A673 (cell line): ENCODE measurements at regions not wholly inside any gene's neighbourhood (a gene's known extent, or its start where the extent isn't known, plus 50 kb on each side); places are given as distances from the start of the nearest gene placed in this dataset.
"Not testable (repeated sequence)": the region's sequence is repeated elsewhere in the genome, so short reads cannot be mapped to it uniquely, and the experiment has no call there.

ENCODE experiments used
- BruUV-seq: library from RNA; stranded (reverse); fragments of 400-500 nt; replicated peaks from 2 replicates; lab custom pipeline; 2021; lab: Mats Ljungman, UMichigan
- CTCF ChIA-PET: fragments of 300-600 bp; sonication (Branson Sonifier 250); formaldehyde crosslinking; loops from one replicate; lab custom pipeline; 2022; ENCODE audit warnings: antibody characterized with exemption; lab: Charles Lee
- POLR2A ChIA-PET: fragments of 300-600 bp; sonication (Branson Sonifier 250); formaldehyde crosslinking; loops from one replicate; lab custom pipeline; 2022; ENCODE audit warnings: antibody characterized with exemption; ENCODE audit not compliant: low non-redundant PET; lab: Charles Lee
- DNase-seq: peaks from one replicate; pipeline ENCODE4 v3.0.0-alpha.2; 2015; ENCODE audit warnings: low spot score
- H3K27ac ChIP-seq: fragments of 200-600 bp; sonication (generic); 2 replicates; pipeline ENCODE4 v1.5.1; 2016; ENCODE audit warnings: mixed run types, low read depth, mild to moderate bottlenecking, mixed read lengths, antibody characterized with exemption, low read length; ENCODE audit not compliant: poor library complexity, severe bottlenecking
- H3K27me3 ChIP-seq: fragments of 200-600 bp; sonication (generic); replicated peaks from 2 replicates; pipeline ENCODE4 v1.6.1; 2017; ENCODE audit warnings: mixed run types, low read depth, mild to moderate bottlenecking, mixed read lengths, antibody characterized with exemption, low read length; ENCODE audit not compliant: insufficient read depth, poor library complexity
- H3K36me3 ChIP-seq: fragments of 200-600 bp; sonication (generic); 2 replicates; pipeline ENCODE4 v1.6.1; 2016; ENCODE audit warnings: mixed run types, mild to moderate bottlenecking, mixed read lengths, antibody characterized with exemption, low read length; ENCODE audit not compliant: insufficient read depth, poor library complexity, severe bottlenecking
- H3K4me1 ChIP-seq: fragments of 200-600 bp; sonication (generic); 2 replicates; pipeline ENCODE4 v1.6.1; 2017; ENCODE audit warnings: mixed run types, mild to moderate bottlenecking, mixed read lengths, antibody characterized with exemption, low read length; ENCODE audit not compliant: insufficient read depth, poor library complexity, severe bottlenecking
- H3K4me3 ChIP-seq: fragments of 200-600 bp; sonication (generic); 2 replicates; pipeline ENCODE4 v1.5.1; 2016; ENCODE audit warnings: low read depth, mixed run types, mild to moderate bottlenecking, mixed read lengths, low read length; ENCODE audit not compliant: poor library complexity, severe bottlenecking
- H3K9me3 ChIP-seq: fragments of 200-600 bp; sonication (generic); 2 replicates; pipeline ENCODE4 v1.6.1; 2016; ENCODE audit warnings: mixed run types, low read depth, mild to moderate bottlenecking, mixed read lengths, antibody characterized with exemption, low read length; ENCODE audit not compliant: poor library complexity, severe bottlenecking
- EZH2 ChIP-seq: fragments of 200-600 bp; sonication (generic); IDR thresholded peaks from 2 replicates; pipeline ENCODE4 v1.6.1; 2017; ENCODE audit warnings: borderline replicate concordance, low read depth, mild to moderate bottlenecking, mixed read lengths, antibody characterized with exemption, low read length; ENCODE audit not compliant: poor library complexity, severe bottlenecking
- intact Hi-C: fragments of 100-400 bp; cut with micrococcal nuclease; formaldehyde crosslinking; loops from one replicate; pipeline ENCODE4 v1.10.0; 2022; ENCODE audit not compliant: unreplicated experiment
- TF ChIP-seq, protein P1 (sequence below): fragments of 300-800, 200-600 bp; sonication (generic); conservative IDR thresholded peaks from 2 replicates; pipeline ENCODE4 v1.5.1; 2017; ENCODE audit warnings: low read depth, mild to moderate bottlenecking, antibody characterized with exemption, low read length, moderate library complexity, mixed read lengths

DNA sequence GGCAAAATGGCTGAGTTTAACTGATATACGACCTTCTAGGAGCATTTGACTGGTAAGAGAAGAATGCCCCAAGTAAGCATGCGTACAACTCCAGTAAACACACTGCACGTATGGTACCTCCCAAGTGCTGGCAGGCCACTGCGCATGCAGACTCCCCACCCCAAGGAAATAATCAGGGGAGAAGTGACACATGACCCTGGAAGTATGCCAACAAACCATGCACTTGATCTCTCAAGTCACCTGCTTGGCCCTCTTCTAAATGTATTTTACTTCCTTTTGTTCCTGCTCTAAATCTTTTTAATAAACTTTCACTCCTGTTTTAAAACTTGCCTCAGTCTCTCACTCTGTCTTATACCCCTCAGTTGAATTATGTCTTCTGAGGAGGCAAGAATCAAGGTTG is 129.8 kb upstream of the COL5A2 start:
- H3K4me1 ChIP-seq, result no peaks in the 10 kb centered on the region
- no peaks in the 10 kb centered on the region for H3K36me3 ChIP-seq
- intact Hi-C loops, result no loop called here
- TF ChIP-seq EZH2, result no peak
- TF ChIP-seq, protein P1, sequence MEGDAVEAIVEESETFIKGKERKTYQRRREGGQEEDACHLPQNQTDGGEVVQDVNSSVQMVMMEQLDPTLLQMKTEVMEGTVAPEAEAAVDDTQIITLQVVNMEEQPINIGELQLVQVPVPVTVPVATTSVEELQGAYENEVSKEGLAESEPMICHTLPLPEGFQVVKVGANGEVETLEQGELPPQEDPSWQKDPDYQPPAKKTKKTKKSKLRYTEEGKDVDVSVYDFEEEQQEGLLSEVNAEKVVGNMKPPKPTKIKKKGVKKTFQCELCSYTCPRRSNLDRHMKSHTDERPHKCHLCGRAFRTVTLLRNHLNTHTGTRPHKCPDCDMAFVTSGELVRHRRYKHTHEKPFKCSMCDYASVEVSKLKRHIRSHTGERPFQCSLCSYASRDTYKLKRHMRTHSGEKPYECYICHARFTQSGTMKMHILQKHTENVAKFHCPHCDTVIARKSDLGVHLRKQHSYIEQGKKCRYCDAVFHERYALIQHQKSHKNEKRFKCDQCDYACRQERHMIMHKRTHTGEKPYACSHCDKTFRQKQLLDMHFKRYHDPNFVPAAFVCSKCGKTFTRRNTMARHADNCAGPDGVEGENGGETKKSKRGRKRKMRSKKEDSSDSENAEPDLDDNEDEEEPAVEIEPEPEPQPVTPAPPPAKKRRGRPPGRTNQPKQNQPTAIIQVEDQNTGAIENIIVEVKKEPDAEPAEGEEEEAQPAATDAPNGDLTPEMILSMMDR, result no peak
- no peaks in the 10 kb centered on the region for H3K9me3 ChIP-seq
- no TSS peak for BruUV-seq
- CTCF ChIA-PET, result no interaction called here
- H3K4me3 ChIP-seq, result no peak overlapping the region
- H3K27ac ChIP-seq, result no peak overlapping the region
- POLR2A ChIA-PET, result no interaction called here
- DNase-seq, result no peak
- no peaks in the 10 kb centered on the region for H3K27me3 ChIP-seq

DNA sequence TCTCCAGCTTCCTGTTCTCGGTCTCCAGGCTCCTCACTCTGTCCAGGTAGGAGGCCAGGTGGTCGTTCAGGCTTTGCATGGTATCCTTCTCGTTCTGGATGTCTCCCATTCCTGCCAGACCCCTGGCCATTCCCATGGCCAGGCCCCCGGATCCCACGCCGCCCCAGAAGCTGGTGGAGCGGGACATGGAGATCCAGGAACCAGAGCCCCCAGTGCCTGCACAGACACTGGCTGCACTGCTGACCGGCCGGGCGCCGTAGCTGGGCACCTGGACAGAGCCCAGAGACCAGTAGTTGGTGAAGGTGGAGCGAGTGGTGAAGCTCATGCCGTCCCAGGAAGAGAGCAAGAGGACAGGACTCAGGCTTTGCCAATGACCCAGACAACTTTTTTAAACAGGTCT is 129.1 kb upstream of the WDR75 start:
- BruUV-seq, result no TSS peak
- H3K4me3 ChIP-seq, result no peak overlapping the region
- ChIA-PET POLR2A (no interaction called here), CTCF (no interaction called here)
- H3K27me3 ChIP-seq, result no peaks in the 10 kb centered on the region
- no peaks in the 10 kb centered on the region for H3K9me3 ChIP-seq
- H3K4me1 ChIP-seq, result no peaks in the 10 kb centered on the region
- TF ChIP-seq EZH2, result no peak
- TF ChIP-seq, protein P1, result no peak
- H3K27ac ChIP-seq, result no peak overlapping the region
- intact Hi-C loops, result no loop called here
- DNase-seq, result no peak
- no peaks in the 10 kb centered on the region for H3K36me3 ChIP-seq

DNA sequence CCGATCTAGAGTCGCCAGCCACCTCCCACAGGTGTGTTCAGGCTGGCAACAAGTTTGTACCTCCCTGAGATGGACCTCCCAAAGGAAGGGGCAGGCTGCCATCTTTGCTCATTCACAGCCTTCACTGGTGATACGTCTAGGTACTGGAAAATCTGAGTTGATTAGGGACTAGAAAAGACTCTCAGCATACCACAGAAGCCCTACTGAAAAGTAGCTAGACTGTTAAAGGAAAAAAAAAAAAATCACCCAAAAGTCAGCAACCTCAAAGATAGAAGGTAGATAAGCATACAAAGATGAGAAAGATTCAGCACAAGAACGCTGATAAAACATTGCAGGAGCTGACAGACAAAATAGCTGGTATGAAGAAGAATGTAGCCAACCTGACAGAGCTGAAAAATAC is 128.6 kb upstream of the WDR75 start:
- H3K4me1 ChIP-seq, result no peaks in the 10 kb centered on the region
- CTCF ChIA-PET, result no interaction called here
- no peaks in the 10 kb centered on the region for H3K27me3 ChIP-seq
- POLR2A ChIA-PET, result no interaction called here
- H3K4me3 ChIP-seq, result no peak overlapping the region
- no peak overlapping the region for H3K27ac ChIP-seq
- intact Hi-C loops, result no loop called here
- DNase-seq, result no peak
- no peaks in the 10 kb centered on the region for H3K36me3 ChIP-seq
- H3K9me3 ChIP-seq, result no peaks in the 10 kb centered on the region
- TF ChIP-seq, protein P1, result no peak
- no peak for TF ChIP-seq EZH2
- no TSS peak for BruUV-seq

DNA sequence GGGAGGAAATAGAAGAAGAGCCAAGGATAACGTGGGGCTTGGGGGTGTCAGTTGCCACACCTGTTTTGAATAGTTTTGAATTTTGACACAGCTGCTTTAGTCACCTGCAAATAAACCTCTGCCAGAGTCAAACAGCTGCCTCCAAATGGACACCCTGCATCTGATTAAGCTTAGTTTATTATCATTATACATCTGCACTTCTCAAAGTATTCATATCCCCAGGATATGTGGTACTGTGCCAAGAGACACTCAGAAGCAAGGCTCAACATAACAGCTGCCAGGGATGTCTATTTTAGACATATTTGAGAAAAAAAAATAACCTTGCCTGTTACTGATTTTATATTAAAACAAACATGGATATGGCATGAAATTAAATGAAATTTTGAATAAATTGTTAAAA is 122.5 kb upstream of the WDR75 start:
- no peaks in the 10 kb centered on the region for H3K4me1 ChIP-seq
- no peaks in the 10 kb centered on the region for H3K36me3 ChIP-seq
- no peak for DNase-seq
- CTCF ChIA-PET, result no interaction called here
- H3K9me3 ChIP-seq, result no peaks in the 10 kb centered on the region
- TF ChIP-seq EZH2, result no peak
- TF ChIP-seq, protein P1, result no peak
- intact Hi-C loops, result no loop called here
- BruUV-seq, result no TSS peak
- H3K4me3 ChIP-seq, result no peak overlapping the region
- no peak overlapping the region for H3K27ac ChIP-seq
- POLR2A ChIA-PET, result no interaction called here
- H3K27me3 ChIP-seq, result no peaks in the 10 kb centered on the region

DNA sequence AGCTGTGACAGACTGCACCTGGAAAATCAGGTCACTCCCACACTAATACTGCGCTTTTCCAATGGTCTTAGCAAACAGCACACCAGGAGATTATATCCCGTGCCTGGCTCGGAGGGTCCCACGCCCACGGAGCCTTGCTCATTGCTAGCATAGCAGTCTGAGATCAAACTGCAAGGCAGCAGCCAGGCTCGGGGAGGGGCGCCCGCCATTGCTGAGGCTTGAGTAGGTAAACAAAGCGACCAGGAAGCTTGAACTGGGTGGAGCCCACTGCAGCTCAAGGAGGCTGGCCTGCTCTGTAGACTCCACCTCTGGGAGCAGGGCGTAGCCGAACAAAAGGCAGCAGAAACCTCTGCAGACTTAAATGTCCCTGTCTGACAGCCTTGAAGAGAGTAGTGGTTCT is 121.8 kb upstream of the WDR75 start:
- H3K4me3 ChIP-seq, H3K4me1 ChIP-seq, H3K27ac ChIP-seq, H3K9me3 ChIP-seq, H3K36me3 ChIP-seq, intact Hi-C loops, CTCF ChIA-PET, DNase-seq, BruUV-seq, H3K27me3 ChIP-seq, POLR2A ChIA-PET: not testable (repeated sequence)
